ENCODE measurements at regions not wholly inside any gene's neighbourhood (a gene's known extent, or its start where the extent isn't known, plus 50 kb on each side); places are given as distances from the start of the nearest gene placed in this dataset.

GRCh38 chr3:117434661-117435412 is 725.3 kb downstream of the TUSC7 start:
- TF ChIP-seq, protein P1, sequence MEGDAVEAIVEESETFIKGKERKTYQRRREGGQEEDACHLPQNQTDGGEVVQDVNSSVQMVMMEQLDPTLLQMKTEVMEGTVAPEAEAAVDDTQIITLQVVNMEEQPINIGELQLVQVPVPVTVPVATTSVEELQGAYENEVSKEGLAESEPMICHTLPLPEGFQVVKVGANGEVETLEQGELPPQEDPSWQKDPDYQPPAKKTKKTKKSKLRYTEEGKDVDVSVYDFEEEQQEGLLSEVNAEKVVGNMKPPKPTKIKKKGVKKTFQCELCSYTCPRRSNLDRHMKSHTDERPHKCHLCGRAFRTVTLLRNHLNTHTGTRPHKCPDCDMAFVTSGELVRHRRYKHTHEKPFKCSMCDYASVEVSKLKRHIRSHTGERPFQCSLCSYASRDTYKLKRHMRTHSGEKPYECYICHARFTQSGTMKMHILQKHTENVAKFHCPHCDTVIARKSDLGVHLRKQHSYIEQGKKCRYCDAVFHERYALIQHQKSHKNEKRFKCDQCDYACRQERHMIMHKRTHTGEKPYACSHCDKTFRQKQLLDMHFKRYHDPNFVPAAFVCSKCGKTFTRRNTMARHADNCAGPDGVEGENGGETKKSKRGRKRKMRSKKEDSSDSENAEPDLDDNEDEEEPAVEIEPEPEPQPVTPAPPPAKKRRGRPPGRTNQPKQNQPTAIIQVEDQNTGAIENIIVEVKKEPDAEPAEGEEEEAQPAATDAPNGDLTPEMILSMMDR (IDR thresholded peaks at IDR 0.05): no peak
- TF ChIP-seq POLR2A (IDR thresholded peaks at IDR 0.05): no peak

Data from thyroid gland (tissue), 4 donors.